ENCODE measurements at regions not wholly inside any gene's neighbourhood (a gene's known extent, or its start where the extent isn't known, plus 50 kb on each side); places are given as distances from the start of the nearest gene placed in this dataset.
"Not testable (repeated sequence)": the region's sequence is repeated elsewhere in the genome, so short reads cannot be mapped to it uniquely, and the experiment has no call there.

DNA sequence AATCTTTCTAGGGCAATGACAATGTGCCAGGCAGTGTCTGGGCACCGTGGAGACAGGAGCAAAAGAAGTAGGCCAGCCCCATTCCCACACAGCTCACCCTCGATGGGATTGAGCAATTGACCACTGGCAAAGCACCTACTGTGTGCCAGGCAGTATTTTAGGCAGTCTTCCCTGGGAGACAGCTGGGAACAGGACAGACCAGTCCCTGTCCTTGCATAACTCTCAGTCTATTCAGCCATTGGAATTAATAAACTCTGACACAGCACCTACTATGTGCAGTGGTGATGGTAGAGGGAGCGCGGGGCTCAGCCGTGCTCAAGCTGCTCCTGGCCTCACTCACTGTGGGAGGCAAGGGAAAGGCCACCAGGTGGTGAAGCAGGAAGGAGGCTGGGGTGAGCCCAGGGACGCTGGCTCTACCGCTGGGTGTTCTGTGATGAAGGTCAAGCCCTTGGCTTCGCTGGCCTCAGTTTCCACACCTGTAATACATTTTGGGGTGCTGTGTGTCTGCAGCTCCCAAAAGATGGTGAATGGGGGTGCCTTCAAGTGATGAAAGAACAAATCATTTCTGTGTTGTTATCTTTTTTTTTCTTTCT, 122.3 kb upstream of the PMEPA1 start:
- DNase-seq (ENCODE audit: low read depth, low spot score), result no peak

- DNase-seq (ENCODE audit: low read depth, low spot score), result no peak
Observed at GRCh38 chr20:57831326-57831992, 121.6 kb upstream of the PMEPA1 start.

DNA sequence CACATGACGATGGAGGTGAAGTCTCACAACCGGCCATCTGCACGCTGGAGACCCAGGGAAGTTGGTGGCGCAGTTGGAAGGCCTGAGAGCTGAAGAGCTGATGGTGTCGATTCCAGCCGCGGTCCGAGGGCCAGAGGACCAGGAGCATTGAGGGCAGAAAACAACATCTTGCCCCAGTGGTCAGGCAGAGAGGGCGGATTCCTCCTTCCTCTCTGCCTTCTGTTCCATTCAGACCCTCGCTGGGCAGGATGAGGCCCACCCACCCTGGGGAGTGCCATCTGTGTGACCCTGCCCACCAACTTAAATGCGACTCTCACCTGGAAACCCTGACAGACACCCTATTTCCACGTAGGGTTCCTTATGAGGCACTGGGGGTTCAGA, 120.7 kb upstream of the PMEPA1 start:
- no peak for DNase-seq (ENCODE audit: low read depth, low spot score)

DNA sequence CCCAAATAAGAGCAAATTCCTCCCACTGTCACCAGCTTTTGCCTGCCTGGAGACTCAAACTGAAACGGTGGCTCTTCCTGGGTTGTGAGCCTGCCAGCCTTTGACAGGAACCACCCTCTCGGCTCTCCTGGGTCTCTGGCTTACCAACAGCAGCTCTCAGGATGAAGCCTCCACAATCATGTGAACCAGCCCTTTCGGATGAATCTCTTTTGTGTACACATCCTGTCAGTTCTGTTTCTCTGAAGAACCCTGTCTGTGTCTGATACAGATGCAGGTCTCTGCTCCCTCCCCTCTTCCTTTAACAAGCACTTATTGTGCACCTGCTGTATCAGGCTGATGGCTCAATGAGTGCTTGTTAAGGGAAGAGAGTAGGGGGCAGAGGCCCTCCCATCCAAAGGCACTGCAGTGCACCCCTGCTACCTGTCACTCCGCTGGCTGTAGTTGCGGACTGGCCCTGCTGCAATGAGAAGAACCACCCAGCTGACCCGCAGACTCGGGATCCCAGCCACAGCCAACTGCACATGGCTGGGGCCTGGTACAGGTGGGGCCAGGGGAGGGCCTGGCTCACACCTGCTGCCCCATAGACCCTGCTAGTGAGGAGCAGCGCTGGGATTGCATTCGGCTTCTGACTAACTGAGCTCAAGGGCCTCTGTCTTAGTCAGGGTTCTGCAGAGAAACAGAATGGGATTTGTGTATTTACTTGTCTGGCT, 120.1 kb upstream of the PMEPA1 start:
- DNase-seq (ENCODE audit: low read depth, low spot score), result no peak

- DNase-seq (ENCODE audit: low read depth, low spot score), result no peak
Observed at GRCh38 chr20:57829336-57829735, 119.5 kb upstream of the PMEPA1 start.

DNA sequence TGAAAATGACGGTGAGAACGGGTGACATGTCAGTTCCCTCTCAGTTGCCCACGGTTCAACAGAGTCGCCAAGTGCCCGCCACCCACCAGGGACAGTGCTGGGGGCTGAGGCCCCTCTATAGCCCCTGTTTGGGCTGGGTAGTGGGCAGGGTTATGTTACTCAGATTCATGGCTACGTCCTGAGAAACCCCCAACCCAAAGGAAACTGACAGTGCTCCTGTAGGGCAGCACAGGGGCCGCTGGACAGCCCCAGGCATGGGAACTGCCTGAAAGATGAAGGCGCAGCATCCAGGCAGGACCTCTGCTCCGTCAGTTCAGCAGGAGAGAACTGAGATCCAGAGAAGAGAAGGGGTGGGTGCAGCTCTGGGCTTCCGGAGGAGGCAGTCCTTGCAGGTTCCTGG, 118.9 kb upstream of the PMEPA1 start:
- no peak for DNase-seq (ENCODE audit: low read depth, low spot score)

DNA sequence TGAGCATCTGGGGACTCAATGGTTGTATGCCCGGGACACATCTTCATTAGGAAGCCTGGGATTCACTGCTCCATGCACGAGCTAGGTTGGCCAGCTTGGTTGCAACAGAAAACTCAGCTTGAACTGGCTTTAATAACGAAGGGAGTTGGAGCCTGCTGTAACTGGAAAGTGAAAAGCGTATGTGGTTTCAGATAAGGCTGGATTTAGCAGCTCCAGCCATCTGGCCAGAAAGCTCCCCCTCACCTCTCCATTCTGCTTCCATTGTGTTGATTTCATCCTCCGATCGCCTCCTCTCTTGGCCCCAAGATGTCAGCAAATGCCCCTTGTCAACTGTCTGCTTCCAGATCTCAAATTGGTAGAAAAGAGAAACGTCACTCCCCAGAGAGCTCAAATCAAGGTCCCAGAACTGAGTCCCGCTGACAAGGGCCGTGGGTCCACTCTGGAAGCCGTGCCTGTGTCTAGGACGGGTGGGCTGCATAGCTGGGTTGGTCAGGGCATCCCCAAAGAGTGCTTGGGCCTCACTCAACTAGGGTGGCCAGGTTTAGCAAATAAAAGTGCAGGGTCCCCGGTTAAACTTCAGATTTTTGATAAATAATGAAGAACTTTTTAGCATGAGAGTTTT, 117.0 kb upstream of the PMEPA1 start:
- DNase-seq (ENCODE audit: low read depth, low spot score), result no peak

DNA sequence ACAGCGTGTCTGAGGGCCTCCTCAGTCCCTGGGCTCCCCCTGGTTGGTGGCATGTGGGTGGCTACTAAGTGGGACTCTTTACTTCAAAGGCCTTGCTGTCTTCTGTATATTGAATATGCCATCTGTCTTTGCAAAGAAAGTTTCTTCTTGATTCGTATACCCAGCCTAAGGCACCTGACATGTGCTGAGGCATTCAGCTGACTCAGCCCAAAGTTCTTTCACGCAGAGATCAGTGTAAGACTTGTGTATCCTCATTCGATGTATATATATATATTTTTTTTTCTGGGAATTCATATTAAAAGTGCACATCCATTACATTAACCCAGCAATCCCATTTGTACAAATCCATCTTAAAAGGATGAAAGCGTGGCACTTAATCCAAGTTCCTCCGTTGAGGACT, 115.1 kb upstream of the PMEPA1 start:
- no peak for DNase-seq (ENCODE audit: low read depth, low spot score)

GRCh38 chr20:57821935-57822334, 112.1 kb upstream of the PMEPA1 start:
- DNase-seq (ENCODE audit: low read depth, low spot score), result no peak

GRCh38 chr20:57819691-57820380, 110.0 kb upstream of the PMEPA1 start:
- no peak for DNase-seq (ENCODE audit: low read depth, low spot score)

GRCh38 chr20:57819291-57819690, 109.5 kb upstream of the PMEPA1 start:
- no peak for DNase-seq (ENCODE audit: low read depth, low spot score)

DNA sequence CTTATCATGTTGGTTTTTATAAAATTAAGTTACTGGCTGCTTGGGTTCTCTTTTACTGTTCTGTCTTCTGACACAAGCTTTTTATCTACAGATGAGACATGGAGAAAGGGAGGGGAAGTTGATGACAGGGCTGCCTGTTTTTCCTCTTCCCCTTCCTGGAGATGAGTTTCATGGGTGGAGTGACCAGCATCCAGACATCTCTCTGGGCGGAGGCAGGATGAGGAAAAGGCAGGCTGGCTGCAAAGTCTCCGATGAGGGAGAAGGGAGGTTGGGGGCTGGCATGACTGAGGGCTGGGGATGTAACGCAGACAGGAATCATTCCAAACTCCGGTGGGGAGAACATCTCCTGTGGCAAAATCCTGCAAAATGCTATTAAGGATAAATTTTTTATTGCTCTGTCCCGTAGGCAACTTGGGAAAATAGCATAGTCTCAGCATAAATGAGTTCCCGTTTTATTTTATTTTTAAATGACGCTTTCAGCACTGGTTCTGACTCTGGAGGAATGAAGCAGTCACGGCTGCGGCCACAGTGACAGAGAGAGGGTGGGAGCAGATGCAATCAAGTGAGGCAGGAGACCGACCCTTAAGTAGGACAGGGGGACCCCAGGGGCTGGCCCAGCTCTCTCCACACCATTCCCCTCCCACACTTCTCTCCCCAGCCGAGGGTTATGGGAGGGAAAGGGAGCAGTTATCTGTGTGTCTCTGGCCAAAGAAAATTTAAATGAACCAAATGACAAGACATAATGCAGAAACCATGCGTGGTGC, 108.8 kb upstream of the PMEPA1 start:
- DNase-seq (ENCODE audit: low read depth, low spot score), result no peak

DNA sequence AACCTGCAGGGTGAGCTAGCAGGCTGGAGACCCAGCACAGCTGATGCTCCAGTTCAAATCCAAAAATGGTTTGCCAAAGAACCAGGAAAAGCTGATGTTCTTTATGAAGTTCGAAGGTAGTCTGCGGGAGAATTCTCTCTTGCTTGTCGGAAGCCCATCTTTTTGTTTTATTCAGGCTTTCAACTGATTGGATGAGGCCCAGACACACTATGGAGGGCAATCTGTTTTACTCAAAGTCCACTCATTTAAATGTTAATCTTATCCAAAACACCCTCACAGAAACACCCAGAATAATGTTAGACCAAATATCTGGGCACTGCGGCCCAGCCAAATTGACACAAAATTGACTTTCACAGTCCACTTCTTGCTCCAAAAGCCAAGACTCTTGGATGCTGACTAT, 105.6 kb upstream of the PMEPA1 start:
- no peak for DNase-seq (ENCODE audit: low read depth, low spot score)

GRCh38 chr20:57814529-57814928, 104.7 kb upstream of the PMEPA1 start:
- DNase-seq (ENCODE audit: low read depth, low spot score), result no peak

- no peak for DNase-seq (ENCODE audit: low read depth, low spot score)
Observed at GRCh38 chr20:57813509-57814269, 103.9 kb upstream of the PMEPA1 start.

DNA sequence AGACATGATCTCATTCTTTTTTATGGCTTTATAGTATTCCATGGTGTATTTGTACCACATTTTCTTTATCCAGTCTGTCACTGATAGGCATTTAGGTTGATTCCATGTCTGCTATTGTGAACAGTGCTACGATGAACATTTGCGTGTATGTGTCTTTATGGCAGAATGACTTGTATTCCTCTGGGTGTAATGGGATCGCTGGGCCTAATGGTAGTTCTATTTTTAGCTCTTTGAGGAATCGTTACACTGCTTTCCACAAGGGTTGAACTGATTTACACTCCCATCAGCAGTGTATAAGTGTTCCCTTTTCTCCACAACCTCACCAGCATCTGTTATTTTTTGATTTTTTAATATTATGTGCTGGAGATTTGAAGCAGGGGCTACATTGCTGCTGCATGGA, 102.8 kb upstream of the PMEPA1 start:
- DNase-seq (ENCODE audit: low read depth, low spot score), result not testable (repeated sequence)

- peak; percentile 60 for DNase-seq (ENCODE audit: low read depth, low spot score)
Observed at GRCh38 chr20:57811374-57812020, 101.7 kb upstream of the PMEPA1 start.

- DNase-seq (ENCODE audit: low read depth, low spot score), result peak; percentile 78
Observed at GRCh38 chr20:57810511-57811373, 100.9 kb upstream of the PMEPA1 start.

GRCh38 chr20:57809661-57810172, 99.9 kb upstream of the PMEPA1 start:
- DNase-seq (ENCODE audit: low read depth, low spot score), result peak; percentile 43

All from ELF-1 (cell line).